ENCODE measurements at regions not wholly inside any gene's neighbourhood (a gene's known extent, or its start where the extent isn't known, plus 50 kb on each side); places are given as distances from the start of the nearest gene placed in this dataset.

- Mint-ChIP-seq H3K4me1 (no peaks in the 10 kb centered on the region), H3K27me3 (no peaks in the 10 kb centered on the region), H3K9me3 (no peaks in the 10 kb centered on the region), H3K4me3 (no peak overlapping the region), H3K27ac (no peak overlapping the region), H3K36me3 (no peaks in the 10 kb centered on the region)
- ATAC-seq (ENCODE audit: low read depth in 2 of 2) (no peak), DNase-seq (no peak)
These were observed 153.3 kb upstream of the HNRNPA3 start for GRCh38 chr2:177059293-177059692.

DNA sequence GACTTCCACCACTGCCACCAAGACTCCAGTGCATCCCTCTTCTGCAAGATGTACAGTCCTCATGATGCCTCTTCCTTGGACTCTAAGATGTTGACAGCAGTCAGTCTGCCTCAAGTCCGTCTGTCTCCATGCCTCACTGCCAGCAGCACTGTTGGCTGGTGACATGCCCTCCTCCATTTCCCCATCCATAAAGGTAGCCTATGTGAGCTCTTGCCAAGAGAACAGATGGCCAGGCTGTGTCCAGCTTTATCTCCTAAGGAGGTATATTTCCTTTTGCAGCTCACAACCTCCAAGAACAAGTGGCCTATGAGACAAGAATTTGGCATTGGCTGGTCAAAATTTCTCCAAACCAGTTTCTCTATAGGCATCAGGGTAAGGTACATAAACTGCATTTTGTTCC lies 149.3 kb upstream of the HNRNPA3 start:
- peaks cover 0 to 6% (median 0%) of the 10 kb centered on the region in 3 donors for H3K27me3 Mint-ChIP-seq
- no peaks in the 10 kb centered on the region for H3K9me3 Mint-ChIP-seq
- no peaks in the 10 kb centered on the region for H3K36me3 Mint-ChIP-seq
- ATAC-seq (ENCODE audit: low read depth in 2 of 2): no peak
- no peak for DNase-seq
- H3K4me1 Mint-ChIP-seq: no peaks in the 10 kb centered on the region
- no peak overlapping the region for H3K27ac Mint-ChIP-seq
- H3K4me3 Mint-ChIP-seq: no peak overlapping the region

GRCh38 chr2:177064422-177064821 lies 148.2 kb upstream of the HNRNPA3 start:
- H3K27me3 Mint-ChIP-seq: peaks cover 0 to 13% (median 0%) of the 10 kb centered on the region in 3 donors
- ATAC-seq (ENCODE audit: low read depth in 2 of 2): no peak
- no peak for DNase-seq
- no peak overlapping the region for H3K4me3 Mint-ChIP-seq
- H3K36me3 Mint-ChIP-seq: no peaks in the 10 kb centered on the region
- H3K4me1 Mint-ChIP-seq: no peaks in the 10 kb centered on the region
- no peak overlapping the region for H3K27ac Mint-ChIP-seq
- no peaks in the 10 kb centered on the region for H3K9me3 Mint-ChIP-seq

DNA sequence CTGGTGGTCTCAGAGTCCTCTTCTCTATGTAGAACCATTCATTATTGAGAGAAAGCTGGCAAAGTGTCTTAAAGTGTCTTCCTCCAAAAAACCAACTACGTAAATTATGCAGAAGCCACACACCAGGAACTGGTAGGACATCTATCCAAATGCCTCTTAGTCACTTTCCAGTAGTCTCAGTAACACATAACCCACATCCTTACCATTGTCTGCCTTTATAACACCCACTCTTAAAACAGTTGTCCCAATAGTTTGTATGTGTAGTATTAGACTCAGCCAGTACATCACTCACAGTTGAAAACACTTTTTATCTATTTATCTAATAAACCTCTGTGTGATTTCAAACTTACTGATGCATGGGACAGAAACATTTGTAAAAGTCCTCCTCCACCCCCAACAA lies 143.6 kb upstream of the HNRNPA3 start:
- Mint-ChIP-seq H3K27me3 (peaks cover 0 to 13% (median 0%) of the 10 kb centered on the region in 3 donors), H3K4me3 (no peak overlapping the region), H3K27ac (no peak overlapping the region), H3K36me3 (no peaks in the 10 kb centered on the region), H3K4me1 (no peaks in the 10 kb centered on the region), H3K9me3 (peaks cover 0 to 5% (median 0%) of the 10 kb centered on the region in 7 donors)
- DNase-seq (no peak), ATAC-seq (ENCODE audit: low read depth in 2 of 2) (no peak)

GRCh38 chr2:177072090-177072489 lies 140.5 kb upstream of the HNRNPA3 start:
- Mint-ChIP-seq H3K27ac (no peak overlapping the region), H3K27me3 (peaks cover 0 to 19% (median 7%) of the 10 kb centered on the region in 3 donors), H3K9me3 (peaks cover 0 to 5% (median 0%) of the 10 kb centered on the region in 7 donors), H3K36me3 (no peaks in the 10 kb centered on the region), H3K4me1 (no peaks in the 10 kb centered on the region), H3K4me3 (no peak overlapping the region)
- ATAC-seq (ENCODE audit: low read depth in 2 of 2): no peak
- no peak for DNase-seq

DNA sequence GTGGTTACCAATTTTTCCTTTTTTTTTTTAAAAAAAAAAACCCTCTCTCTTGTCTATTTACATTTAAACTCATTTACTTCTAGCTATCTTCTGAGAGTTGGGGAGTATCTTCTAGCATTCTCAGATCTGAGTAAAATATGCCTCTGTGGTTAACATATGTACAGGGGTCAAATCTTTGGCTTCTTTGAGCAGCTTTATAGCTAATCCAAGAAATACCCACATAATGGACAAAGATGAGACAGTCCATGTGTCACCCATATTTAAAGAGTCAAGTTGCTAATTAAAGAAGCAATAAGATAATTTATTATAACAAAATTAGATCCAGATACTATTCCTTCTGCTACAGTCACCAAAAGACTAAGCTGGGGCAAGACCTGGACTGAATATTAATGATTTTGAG lies 139.0 kb upstream of the HNRNPA3 start:
- H3K36me3 Mint-ChIP-seq: no peaks in the 10 kb centered on the region
- no peaks in the 10 kb centered on the region for H3K4me1 Mint-ChIP-seq
- H3K27ac Mint-ChIP-seq: no peak overlapping the region
- no peak overlapping the region for H3K4me3 Mint-ChIP-seq
- peaks cover 0 to 5% (median 0%) of the 10 kb centered on the region in 7 donors for H3K9me3 Mint-ChIP-seq
- DNase-seq: no peak
- H3K27me3 Mint-ChIP-seq: peaks cover 5 to 19% (median 7%) of the 10 kb centered on the region in 3 donors
- ATAC-seq (ENCODE audit: low read depth in 2 of 2): no peak

DNA sequence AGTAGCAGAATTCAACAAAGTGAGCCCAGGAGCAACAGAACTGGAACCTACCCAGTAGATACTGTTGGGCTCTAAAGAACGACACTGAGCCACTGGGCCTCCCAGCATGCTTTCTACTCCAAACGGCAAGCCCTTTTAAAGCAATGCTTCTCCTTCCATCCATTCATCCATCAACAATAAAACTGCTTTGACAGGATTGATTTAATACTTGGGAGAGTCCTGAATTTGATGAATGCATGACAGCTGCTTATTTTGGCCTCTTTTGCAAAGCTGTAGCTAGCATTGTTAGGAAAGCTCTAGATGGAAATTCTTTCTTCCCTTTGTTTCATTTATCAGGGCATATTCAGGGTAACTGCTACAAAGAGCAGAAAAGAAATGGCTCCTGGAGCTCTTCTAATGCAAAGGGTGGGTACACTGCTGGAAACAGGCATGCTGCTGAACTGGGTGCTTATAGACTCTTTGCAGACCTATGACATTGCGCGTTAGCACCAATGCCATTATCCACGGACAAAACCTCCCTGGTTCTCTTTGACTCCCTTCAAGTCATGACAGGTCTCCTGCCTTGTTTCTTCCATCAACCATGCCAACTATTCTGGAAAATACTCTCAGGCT lies 138.4 kb upstream of the HNRNPA3 start:
- peaks cover 0 to 5% (median 0%) of the 10 kb centered on the region in 7 donors for H3K9me3 Mint-ChIP-seq
- no peak overlapping the region for H3K4me3 Mint-ChIP-seq
- H3K27me3 Mint-ChIP-seq: peaks cover 7 to 20% (median 9%) of the 10 kb centered on the region in 3 donors
- H3K27ac Mint-ChIP-seq: no peak overlapping the region
- H3K36me3 Mint-ChIP-seq: no peaks in the 10 kb centered on the region
- no peak for ATAC-seq (ENCODE audit: low read depth in 2 of 2)
- H3K4me1 Mint-ChIP-seq: no peaks in the 10 kb centered on the region
- DNase-seq: no peak

DNA sequence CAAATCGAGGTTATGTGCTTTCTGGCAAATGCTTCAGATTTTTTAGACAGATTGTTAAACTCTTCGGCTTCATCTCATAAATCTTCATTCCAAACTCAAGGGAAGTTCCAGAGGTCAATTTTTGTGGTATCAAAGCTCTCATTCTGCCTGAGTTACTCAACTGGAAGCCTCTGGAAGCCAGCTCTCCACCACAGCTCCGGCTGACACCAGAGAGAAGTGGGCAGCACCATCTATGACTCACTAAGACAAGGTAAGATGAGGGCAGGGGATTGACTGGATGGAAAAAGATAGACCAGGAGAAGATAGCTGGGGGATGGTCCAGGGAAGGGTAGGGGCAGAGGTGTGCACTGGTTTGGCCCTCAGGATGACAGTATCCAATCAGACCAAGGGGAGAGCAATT lies 137.3 kb upstream of the HNRNPA3 start:
- Mint-ChIP-seq H3K27ac (peak overlapping the region in 1 of 6 donors; percentile 92), H3K27me3 (peaks cover 9 to 26% (median 17%) of the 10 kb centered on the region in 3 donors), H3K4me3 (no peak overlapping the region), H3K4me1 (no peaks in the 10 kb centered on the region), H3K36me3 (no peaks in the 10 kb centered on the region), H3K9me3 (peaks cover 0 to 5% (median 0%) of the 10 kb centered on the region in 7 donors)
- no peak for DNase-seq
- no peak for ATAC-seq (ENCODE audit: low read depth in 2 of 2)

DNA sequence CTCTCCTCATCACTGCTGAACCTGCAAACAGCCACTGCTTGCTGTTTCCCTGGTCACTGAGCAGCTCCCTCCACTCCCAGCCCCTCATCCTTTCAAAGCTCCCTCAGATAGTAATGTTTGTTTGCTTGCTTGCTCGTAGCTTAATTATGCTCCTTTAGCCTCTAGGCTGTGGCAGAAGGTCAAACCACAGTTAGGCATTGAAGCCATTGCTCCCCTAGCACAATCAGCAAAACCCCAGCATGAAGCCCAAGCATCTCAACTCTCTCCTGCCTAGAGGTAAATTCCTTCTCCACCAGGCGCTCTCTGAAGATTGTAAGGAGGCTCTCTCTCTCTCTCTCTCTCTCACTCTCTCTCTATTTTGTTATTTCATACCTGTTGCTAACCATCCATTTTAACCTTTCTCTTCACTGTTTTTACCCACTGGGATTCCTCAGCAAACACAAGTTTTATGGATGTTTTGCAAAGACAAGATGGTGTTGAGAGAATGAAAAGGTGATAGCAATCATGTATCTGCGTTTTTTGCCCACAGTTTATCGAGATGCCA lies 135.9 kb upstream of the HNRNPA3 start:
- ATAC-seq (ENCODE audit: low read depth in 2 of 2) (no peak), DNase-seq (no peak)
- H3K4me1 Mint-ChIP-seq: no peaks in the 10 kb centered on the region
- peaks cover 9 to 26% (median 18%) of the 10 kb centered on the region in 3 donors for H3K27me3 Mint-ChIP-seq
- H3K9me3 Mint-ChIP-seq: peaks cover 0 to 4% (median 0%) of the 10 kb centered on the region in 7 donors
- no peak overlapping the region for H3K4me3 Mint-ChIP-seq
- H3K36me3 Mint-ChIP-seq: no peaks in the 10 kb centered on the region
- no peak overlapping the region for H3K27ac Mint-ChIP-seq

- H3K27ac Mint-ChIP-seq: no peak overlapping the region
- no peak for ATAC-seq (ENCODE audit: low read depth in 2 of 2)
- H3K4me3 Mint-ChIP-seq: no peak overlapping the region
- peaks cover 0 to 4% (median 0%) of the 10 kb centered on the region in 7 donors for H3K9me3 Mint-ChIP-seq
- H3K36me3 Mint-ChIP-seq: no peaks in the 10 kb centered on the region
- H3K4me1 Mint-ChIP-seq: no peaks in the 10 kb centered on the region
- no peak for DNase-seq
- peaks cover 9 to 26% (median 18%) of the 10 kb centered on the region in 3 donors for H3K27me3 Mint-ChIP-seq
These were observed 134.8 kb upstream of the HNRNPA3 start for GRCh38 chr2:177077778-177078177.

DNA sequence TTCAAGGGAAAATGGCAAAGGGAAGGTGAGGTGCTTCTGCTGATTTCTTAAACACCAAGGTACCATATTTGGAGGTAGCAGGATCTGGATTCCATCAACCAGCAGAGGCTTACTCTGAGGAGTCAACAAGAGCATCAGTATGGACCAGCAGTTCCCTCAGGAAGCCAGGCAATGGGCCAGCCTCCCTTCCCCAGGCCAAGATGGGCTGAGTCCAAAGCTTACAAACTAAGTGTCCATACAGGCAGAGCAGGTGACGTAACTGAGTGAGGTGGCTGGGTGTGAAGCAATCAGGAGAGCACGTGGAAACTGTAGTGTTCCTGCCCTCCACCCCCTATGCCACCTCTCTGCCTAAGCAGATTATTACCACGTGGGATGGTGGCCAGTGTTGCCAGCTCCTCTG lies 134.2 kb upstream of the HNRNPA3 start:
- H3K4me1 Mint-ChIP-seq: no peaks in the 10 kb centered on the region
- no peak overlapping the region for H3K27ac Mint-ChIP-seq
- H3K9me3 Mint-ChIP-seq: peaks cover 0 to 4% (median 0%) of the 10 kb centered on the region in 7 donors
- H3K27me3 Mint-ChIP-seq: peaks cover 9 to 26% (median 19%) of the 10 kb centered on the region in 3 donors
- no peaks in the 10 kb centered on the region for H3K36me3 Mint-ChIP-seq
- H3K4me3 Mint-ChIP-seq: no peak overlapping the region
- ATAC-seq (ENCODE audit: low read depth in 2 of 2): no peak
- DNase-seq: no peak

GRCh38 chr2:177078855-177079254 lies 133.7 kb upstream of the HNRNPA3 start:
- H3K27me3 Mint-ChIP-seq: peaks cover 9 to 26% (median 24%) of the 10 kb centered on the region in 3 donors
- H3K36me3 Mint-ChIP-seq: no peaks in the 10 kb centered on the region
- H3K27ac Mint-ChIP-seq: no peak overlapping the region
- H3K9me3 Mint-ChIP-seq: peaks cover 0 to 4% (median 0%) of the 10 kb centered on the region in 7 donors
- ATAC-seq (ENCODE audit: low read depth in 2 of 2) (no peak), DNase-seq (no peak)
- H3K4me1 Mint-ChIP-seq: no peaks in the 10 kb centered on the region
- no peak overlapping the region for H3K4me3 Mint-ChIP-seq

DNA sequence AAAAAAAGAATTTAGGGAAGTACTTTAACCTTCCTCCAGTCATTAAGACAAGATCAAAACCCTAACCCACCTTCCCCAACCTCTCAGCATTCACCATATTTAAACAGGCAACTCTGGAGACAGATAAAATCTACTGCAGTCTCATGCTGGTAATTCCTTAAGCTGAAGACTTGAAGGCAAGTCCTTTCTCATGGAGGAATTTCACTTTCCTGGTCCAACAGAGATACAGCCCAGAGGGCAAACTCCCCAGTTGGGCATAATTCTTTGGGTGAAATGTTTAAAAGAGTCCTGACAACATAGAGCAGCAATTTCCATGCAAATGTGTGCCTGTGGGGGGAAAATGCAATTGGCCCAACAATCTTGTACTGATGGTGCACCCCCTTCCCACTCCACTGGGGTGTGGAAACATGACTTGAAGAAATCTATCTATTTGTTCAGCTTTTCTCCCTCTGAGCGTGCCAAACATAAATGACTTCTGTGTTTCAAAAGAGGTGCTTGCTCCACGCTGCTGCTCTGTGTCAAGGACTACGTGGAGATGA lies 131.8 kb upstream of the HNRNPA3 start:
- Mint-ChIP-seq H3K36me3 (no peaks in the 10 kb centered on the region), H3K9me3 (peaks cover 0 to 4% (median 0%) of the 10 kb centered on the region in 7 donors), H3K27me3 (peaks cover 9 to 26% (median 20%) of the 10 kb centered on the region in 3 donors), H3K4me1 (no peaks in the 10 kb centered on the region), H3K27ac (no peak overlapping the region), H3K4me3 (no peak overlapping the region)
- ATAC-seq (ENCODE audit: low read depth in 2 of 2) (no peak), DNase-seq (no peak)

- H3K27ac Mint-ChIP-seq: no peak overlapping the region
These were observed 128.0 kb upstream of the HNRNPA3 start for GRCh38 chr2:177084607-177085006.

More at GRCh38 chr2:177084607-177085006, 128.0 kb upstream of the HNRNPA3 start:
- peaks cover 0 to 23% (median 13%) of the 10 kb centered on the region in 3 donors for H3K27me3 Mint-ChIP-seq
- no peaks in the 10 kb centered on the region for H3K36me3 Mint-ChIP-seq
- H3K4me3 Mint-ChIP-seq: no peak overlapping the region
- no peaks in the 10 kb centered on the region for H3K4me1 Mint-ChIP-seq
- no peak for DNase-seq
- ATAC-seq (ENCODE audit: low read depth in 2 of 2): no peak
- H3K9me3 Mint-ChIP-seq: peaks cover 0 to 4% (median 0%) of the 10 kb centered on the region in 7 donors
